Stimulated activated naive CD8-positive, alpha-beta T cell treated with anti-CD3 and anti-CD28 coated beads, Interleukin-15, amount 100 ng/mL, for 72 hours (primary cell): ENCODE measurements at regions not wholly inside any gene's neighbourhood (a gene's known extent, or its start where the extent isn't known, plus 50 kb on each side); places are given as distances from the start of the nearest gene placed in this dataset.
A peak's percentile ranks its signal among the peaks of the same experiment; 100 is the strongest.

Experiments used
- ATAC-seq: fragments of 150-1000 bp; cut with Tn5 transposase; 2 replicates; pipeline ENCODE4 v1.10.0; 2021; ENCODE audit warnings: mild to moderate bottlenecking, moderate library complexity
- DNase-seq, 2 donors: peaks; one replicate each; pipeline ENCODE4 v3.0.0; 2021 to 2022
- H3K27ac Mint-ChIP-seq, 2 donors: one replicate each; pipeline ENCODE4 v1.8.0; 2022; ENCODE audit warnings: mild to moderate bottlenecking in 2 of 2, mixed read lengths in 2 of 2, moderate library complexity in 2 of 2
- H3K27me3 Mint-ChIP-seq: one replicate; pipeline ENCODE4 v1.8.0; 2022; ENCODE audit warnings: mixed read lengths
- H3K4me1 Mint-ChIP-seq: one replicate; pipeline ENCODE4 v1.8.0; 2022; ENCODE audit warnings: mild to moderate bottlenecking, mixed read lengths
- H3K4me3 Mint-ChIP-seq, 2 donors: one replicate each; pipeline ENCODE4 v1.8.0; 2022; ENCODE audit warnings: mild to moderate bottlenecking in 2 of 2, mixed read lengths in 2 of 2, moderate library complexity in 1 of 2
- H3K9me3 Mint-ChIP-seq, 2 donors: one replicate each; pipeline ENCODE4 v1.8.0; 2022; ENCODE audit warnings: mixed read lengths in 2 of 2

- H3K4me1 Mint-ChIP-seq: peaks cover 15% of the 10 kb centered on the region
- no peak for ATAC-seq
- H3K9me3 Mint-ChIP-seq: peaks cover 12 to 14% of the 10 kb centered on the region in 2 donors
- no peak overlapping the region for H3K4me3 Mint-ChIP-seq
- no peak for DNase-seq
- no peak overlapping the region for H3K27ac Mint-ChIP-seq
- no peaks in the 10 kb centered on the region for H3K27me3 Mint-ChIP-seq
Measured at GRCh38 chr3:31355807-31356206, 176.9 kb upstream of the STT3B start.

- Mint-ChIP-seq H3K27me3 (no peaks in the 10 kb centered on the region), H3K4me3 (no peak overlapping the region), H3K27ac (no peak overlapping the region), H3K4me1 (peaks cover 23% of the 10 kb centered on the region), H3K9me3 (peaks cover 12 to 14% of the 10 kb centered on the region in 2 donors)
- ATAC-seq (no peak), DNase-seq (no peak)
Measured at GRCh38 chr3:31356941-31357340, 175.8 kb upstream of the STT3B start.

- no peak overlapping the region for H3K27ac Mint-ChIP-seq
- H3K4me1 Mint-ChIP-seq: peaks cover 26% of the 10 kb centered on the region
- no peak for DNase-seq
- H3K27me3 Mint-ChIP-seq: no peaks in the 10 kb centered on the region
- H3K4me3 Mint-ChIP-seq: no peak overlapping the region
- H3K9me3 Mint-ChIP-seq: peaks cover 7 to 9% of the 10 kb centered on the region in 2 donors
- ATAC-seq: peak; percentile 52
Measured at GRCh38 chr3:31357451-31357850, 175.3 kb upstream of the STT3B start.

GRCh38 chr3:31358473-31359070 lies 174.2 kb upstream of the STT3B start:
- H3K27ac Mint-ChIP-seq: no peak overlapping the region
- peaks cover 26% of the 10 kb centered on the region for H3K4me1 Mint-ChIP-seq
- no peak overlapping the region for H3K4me3 Mint-ChIP-seq
- no peaks in the 10 kb centered on the region for H3K27me3 Mint-ChIP-seq
- ATAC-seq (no peak), DNase-seq (no peak)
- peaks cover 6 to 8% of the 10 kb centered on the region in 2 donors for H3K9me3 Mint-ChIP-seq

- no peak for ATAC-seq
- peaks cover 32% of the 10 kb centered on the region for H3K4me1 Mint-ChIP-seq
- DNase-seq: no peak
- no peak overlapping the region for H3K27ac Mint-ChIP-seq
- H3K27me3 Mint-ChIP-seq: no peaks in the 10 kb centered on the region
- no peak overlapping the region for H3K4me3 Mint-ChIP-seq
- no peaks in the 10 kb centered on the region for H3K9me3 Mint-ChIP-seq
Measured at GRCh38 chr3:31361371-31362273, 171.1 kb upstream of the STT3B start.

GRCh38 chr3:31364188-31364587 lies 168.5 kb upstream of the STT3B start:
- Mint-ChIP-seq H3K4me3 (no peak overlapping the region), H3K27me3 (no peaks in the 10 kb centered on the region), H3K27ac (no peak overlapping the region), H3K4me1 (peaks cover 19% of the 10 kb centered on the region), H3K9me3 (no peaks in the 10 kb centered on the region)
- no peak for DNase-seq
- no peak for ATAC-seq

- no peak overlapping the region for H3K4me3 Mint-ChIP-seq
- peaks cover 19% of the 10 kb centered on the region for H3K4me1 Mint-ChIP-seq
- ATAC-seq (no peak), DNase-seq (no peak)
- no peaks in the 10 kb centered on the region for H3K27me3 Mint-ChIP-seq
- H3K9me3 Mint-ChIP-seq: no peaks in the 10 kb centered on the region
- H3K27ac Mint-ChIP-seq: no peak overlapping the region
Measured at GRCh38 chr3:31364711-31365110, 168.0 kb upstream of the STT3B start.

GRCh38 chr3:31367518-31367917 lies 165.2 kb upstream of the STT3B start:
- H3K9me3 Mint-ChIP-seq: no peaks in the 10 kb centered on the region
- H3K4me3 Mint-ChIP-seq: no peak overlapping the region
- DNase-seq (no peak), ATAC-seq (no peak)
- peaks cover 15% of the 10 kb centered on the region for H3K4me1 Mint-ChIP-seq
- H3K27ac Mint-ChIP-seq: no peak overlapping the region
- H3K27me3 Mint-ChIP-seq: no peaks in the 10 kb centered on the region

GRCh38 chr3:31369637-31370379 lies 162.9 kb upstream of the STT3B start:
- H3K27ac Mint-ChIP-seq: no peak overlapping the region
- no peaks in the 10 kb centered on the region for H3K27me3 Mint-ChIP-seq
- DNase-seq (no peak), ATAC-seq (no peak)
- H3K9me3 Mint-ChIP-seq: no peaks in the 10 kb centered on the region
- peaks cover 15% of the 10 kb centered on the region for H3K4me1 Mint-ChIP-seq
- H3K4me3 Mint-ChIP-seq: no peak overlapping the region

GRCh38 chr3:31370380-31370666 lies 162.4 kb upstream of the STT3B start:
- peaks cover 12% of the 10 kb centered on the region for H3K4me1 Mint-ChIP-seq
- H3K27me3 Mint-ChIP-seq: no peaks in the 10 kb centered on the region
- DNase-seq (no peak), ATAC-seq (no peak)
- H3K27ac Mint-ChIP-seq: no peak overlapping the region
- H3K9me3 Mint-ChIP-seq: no peaks in the 10 kb centered on the region
- no peak overlapping the region for H3K4me3 Mint-ChIP-seq

GRCh38 chr3:31370681-31371080 lies 162.0 kb upstream of the STT3B start:
- ATAC-seq (no peak), DNase-seq (no peak)
- H3K27me3 Mint-ChIP-seq: no peaks in the 10 kb centered on the region
- H3K27ac Mint-ChIP-seq: no peak overlapping the region
- H3K4me3 Mint-ChIP-seq: no peak overlapping the region
- H3K9me3 Mint-ChIP-seq: no peaks in the 10 kb centered on the region
- peaks cover 8% of the 10 kb centered on the region for H3K4me1 Mint-ChIP-seq

GRCh38 chr3:31371484-31372177 lies 161.1 kb upstream of the STT3B start:
- Mint-ChIP-seq H3K4me1 (peaks cover 8% of the 10 kb centered on the region), H3K4me3 (no peak overlapping the region), H3K27ac (no peak overlapping the region), H3K9me3 (no peaks in the 10 kb centered on the region), H3K27me3 (no peaks in the 10 kb centered on the region)
- no peak for ATAC-seq
- DNase-seq: no peak

GRCh38 chr3:31373681-31374080 lies 159.0 kb upstream of the STT3B start:
- no peaks in the 10 kb centered on the region for H3K27me3 Mint-ChIP-seq
- H3K9me3 Mint-ChIP-seq: no peaks in the 10 kb centered on the region
- H3K4me1 Mint-ChIP-seq: peaks cover 19% of the 10 kb centered on the region
- ATAC-seq (no peak), DNase-seq (no peak)
- H3K27ac Mint-ChIP-seq: no peak overlapping the region
- no peak overlapping the region for H3K4me3 Mint-ChIP-seq

GRCh38 chr3:31377045-31377642 lies 155.6 kb upstream of the STT3B start:
- DNase-seq (peak; percentile 24 to 46), ATAC-seq (peak; percentile 98)
- Mint-ChIP-seq H3K27ac (no peak overlapping the region), H3K9me3 (no peaks in the 10 kb centered on the region), H3K4me1 (peaks cover 11% of the 10 kb centered on the region), H3K4me3 (no peak overlapping the region), H3K27me3 (no peaks in the 10 kb centered on the region)

GRCh38 chr3:31378231-31378630 lies 154.5 kb upstream of the STT3B start:
- Mint-ChIP-seq H3K4me3 (no peak overlapping the region), H3K27me3 (no peaks in the 10 kb centered on the region), H3K4me1 (peaks cover 11% of the 10 kb centered on the region), H3K27ac (no peak overlapping the region), H3K9me3 (no peaks in the 10 kb centered on the region)
- ATAC-seq (no peak), DNase-seq (no peak)
